ENCODE measurements at regions not wholly inside any gene's neighbourhood (a gene's known extent, or its start where the extent isn't known, plus 50 kb on each side); places are given as distances from the start of the nearest gene placed in this dataset.

- TF ChIP-seq REST (IDR thresholded peaks at IDR 0.05; ENCODE audit: low read depth): no peak
- TF ChIP-seq ZBTB7A (IDR thresholded peaks at IDR 0.05; ENCODE audit: low read depth): no peak
- TF ChIP-seq CEBPB (IDR thresholded peaks at IDR 0.05): no peak
- TF ChIP-seq NFIC (IDR thresholded peaks at IDR 0.05): no peak
- no peak for TF ChIP-seq MAX (IDR thresholded peaks at IDR 0.05)
- TF ChIP-seq YY1 (IDR thresholded peaks at IDR 0.05; ENCODE audit: low read depth): no peak
- no peak for TF ChIP-seq RAD21 (IDR thresholded peaks at IDR 0.05; ENCODE audit: low read depth)
- no peak for TF ChIP-seq EP300 (IDR thresholded peaks at IDR 0.05; ENCODE audit: borderline replicate concordance)
These were observed 87.1 kb upstream of the FAM9C start for GRCh38 chrX:13131396-13132137.
